ENCODE measurements at regions not wholly inside any gene's neighbourhood (a gene's known extent, or its start where the extent isn't known, plus 50 kb on each side); places are given as distances from the start of the nearest gene placed in this dataset.
A peak's percentile ranks its signal among the peaks of the same experiment; 100 is the strongest.

- TF ChIP-seq PBX3 (IDR thresholded peaks at IDR 0.05; ENCODE audit: insufficient replicate concordance, low read depth, low read length) (peak; percentile 24), RFX5 (IDR thresholded peaks at IDR 0.05; ENCODE audit: low read depth, low read length) (no peak), RUNX3 (IDR thresholded peaks at IDR 0.05; ENCODE audit: low read length) (peak; percentile 34), CEBPZ (IDR thresholded peaks at IDR 0.05; ENCODE audit: low read depth, low read length) (no peak), CHD4 (IDR thresholded peaks at IDR 0.05) (no peak), USF1 (IDR thresholded peaks at IDR 0.05; ENCODE audit: borderline replicate concordance, extremely low read length, insufficient read depth, low read depth, low read length) (no peak), NR2C1 (IDR thresholded peaks at IDR 0.05) (no peak), E4F1 (IDR thresholded peaks at IDR 0.05; ENCODE audit: borderline replicate concordance, partially characterized antibody) (no peak), ZNF274 (IDR thresholded peaks at IDR 0.05; ENCODE audit: insufficient read depth, insufficient read length) (no peak), IKZF1 (conservative IDR thresholded peaks at IDR 0.05) (no peak; the same call in 1 of the 2 replicates), HCFC1 (IDR thresholded peaks at IDR 0.05; ENCODE audit: low read length) (no peak), PRDM15 (CRISPR knock-in tag; IDR thresholded peaks at IDR 0.05) (no peak), ZNF592 (IDR thresholded peaks at IDR 0.05) (no peak), RAD21 (IDR thresholded peaks at IDR 0.05; ENCODE audit: insufficient read depth, low read depth, low read length) (no peak)
Measured at GRCh38 chr7:46153583-46153950, 232.5 kb upstream of the IGFBP3 start (continued).
